ENCODE measurements at regions not wholly inside any gene's neighbourhood (a gene's known extent, or its start where the extent isn't known, plus 50 kb on each side); places are given as distances from the start of the nearest gene placed in this dataset.

GRCh38 chr11:23957314-23957713 lies 539.5 kb upstream of the LUZP2 start:
- H3K27ac ChIP-seq: no peak overlapping the region
- DNase-seq (ENCODE audit: low spot score): no peak
- CTCF ChIA-PET: no interaction called here
- TF ChIP-seq, protein P1, sequence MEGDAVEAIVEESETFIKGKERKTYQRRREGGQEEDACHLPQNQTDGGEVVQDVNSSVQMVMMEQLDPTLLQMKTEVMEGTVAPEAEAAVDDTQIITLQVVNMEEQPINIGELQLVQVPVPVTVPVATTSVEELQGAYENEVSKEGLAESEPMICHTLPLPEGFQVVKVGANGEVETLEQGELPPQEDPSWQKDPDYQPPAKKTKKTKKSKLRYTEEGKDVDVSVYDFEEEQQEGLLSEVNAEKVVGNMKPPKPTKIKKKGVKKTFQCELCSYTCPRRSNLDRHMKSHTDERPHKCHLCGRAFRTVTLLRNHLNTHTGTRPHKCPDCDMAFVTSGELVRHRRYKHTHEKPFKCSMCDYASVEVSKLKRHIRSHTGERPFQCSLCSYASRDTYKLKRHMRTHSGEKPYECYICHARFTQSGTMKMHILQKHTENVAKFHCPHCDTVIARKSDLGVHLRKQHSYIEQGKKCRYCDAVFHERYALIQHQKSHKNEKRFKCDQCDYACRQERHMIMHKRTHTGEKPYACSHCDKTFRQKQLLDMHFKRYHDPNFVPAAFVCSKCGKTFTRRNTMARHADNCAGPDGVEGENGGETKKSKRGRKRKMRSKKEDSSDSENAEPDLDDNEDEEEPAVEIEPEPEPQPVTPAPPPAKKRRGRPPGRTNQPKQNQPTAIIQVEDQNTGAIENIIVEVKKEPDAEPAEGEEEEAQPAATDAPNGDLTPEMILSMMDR (conservative IDR thresholded peaks at IDR 0.05; ENCODE audit: low read depth): no peak
- POLR2A ChIA-PET (ENCODE audit: low non-redundant PET): no interaction called here

DNA sequence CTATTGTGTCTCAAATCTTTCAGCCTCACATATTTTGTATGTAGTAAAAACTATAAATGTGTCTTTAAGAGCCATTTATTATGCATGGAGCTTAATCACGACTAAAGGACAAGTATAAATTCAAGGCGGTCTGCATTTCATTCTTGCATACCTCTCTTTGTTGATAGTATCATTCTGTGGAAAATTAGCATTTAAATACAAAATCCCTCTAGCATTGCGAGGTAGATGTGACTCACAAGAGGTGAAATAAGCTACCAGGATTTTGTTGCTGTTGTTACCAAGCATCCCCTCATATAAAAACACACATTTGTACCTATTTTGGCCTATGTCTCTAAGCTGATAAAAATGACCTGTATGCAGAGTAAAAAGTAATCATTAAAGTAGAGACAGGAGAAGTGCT lies 537.4 kb upstream of the LUZP2 start:
- DNase-seq (ENCODE audit: low spot score): no peak
- CTCF ChIA-PET: no interaction called here
- TF ChIP-seq, protein P1 (conservative IDR thresholded peaks at IDR 0.05; ENCODE audit: low read depth): no peak
- POLR2A ChIA-PET (ENCODE audit: low non-redundant PET): no interaction called here
- no peak overlapping the region for H3K27ac ChIP-seq

DNA sequence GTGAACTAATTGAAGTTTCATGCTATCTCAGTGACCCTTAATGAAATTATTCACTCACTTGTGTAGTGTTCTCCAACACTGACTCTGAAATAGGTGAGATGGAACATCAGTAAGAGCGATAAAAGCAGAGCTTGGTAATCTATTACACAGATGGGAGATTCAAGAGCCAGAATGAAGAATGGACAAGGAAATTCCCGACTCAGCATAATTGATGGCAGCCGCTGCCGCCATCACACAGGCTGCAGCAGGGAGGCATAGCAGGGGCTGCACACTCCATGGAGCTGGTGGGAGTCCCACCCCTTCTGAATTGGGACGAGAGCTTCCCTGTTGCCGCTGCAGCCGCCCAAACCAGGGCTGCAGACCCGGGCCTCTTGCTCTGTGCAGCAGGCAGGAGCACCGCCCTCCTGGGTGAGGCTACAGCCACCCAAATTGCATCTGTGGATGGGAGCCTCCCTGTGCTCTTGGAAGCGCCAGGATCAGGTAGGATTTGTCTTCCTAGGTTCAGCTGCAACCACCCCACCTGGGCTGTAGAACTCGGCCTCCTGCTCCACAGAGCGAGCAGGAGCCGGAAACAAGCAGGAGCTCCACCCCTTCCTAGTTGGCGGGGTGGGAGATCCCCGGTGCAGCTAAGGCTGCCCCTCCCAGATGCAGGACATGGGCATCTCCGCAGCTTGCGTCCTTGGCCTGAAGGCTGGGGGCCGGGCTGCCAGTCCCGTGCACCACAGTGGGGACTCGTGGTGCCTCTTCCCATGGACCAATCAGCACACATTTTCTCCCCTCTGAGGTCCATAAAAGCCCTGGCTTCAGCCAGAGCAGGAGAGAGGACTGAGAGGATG lies 535.1 kb upstream of the LUZP2 start:
- POLR2A ChIA-PET (ENCODE audit: low non-redundant PET): no interaction called here
- CTCF ChIA-PET: no interaction called here
- DNase-seq (ENCODE audit: low spot score): no peak
- no peak overlapping the region for H3K27ac ChIP-seq
- TF ChIP-seq, protein P1 (conservative IDR thresholded peaks at IDR 0.05; ENCODE audit: low read depth): no peak

DNA sequence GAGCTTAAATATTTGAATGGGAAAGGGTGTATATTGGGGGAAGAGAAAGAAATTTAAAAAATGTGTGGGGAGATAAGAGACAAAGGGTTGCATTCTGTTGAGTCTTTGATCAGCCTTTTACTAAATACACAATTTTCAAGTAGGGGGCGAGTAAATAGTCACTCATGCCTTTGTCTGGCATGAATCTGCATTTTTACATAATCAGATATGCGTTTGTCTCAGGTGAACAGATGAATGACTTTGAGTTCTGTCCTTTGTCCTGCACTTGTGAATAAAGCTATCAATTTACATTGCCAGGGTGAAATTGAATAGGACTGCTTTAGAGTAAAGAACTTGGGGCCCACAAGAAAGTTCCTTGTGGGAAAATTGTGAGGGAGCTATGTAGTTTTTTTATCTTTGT lies 523.6 kb upstream of the LUZP2 start:
- POLR2A ChIA-PET (ENCODE audit: low non-redundant PET): no interaction called here
- TF ChIP-seq, protein P1 (conservative IDR thresholded peaks at IDR 0.05; ENCODE audit: low read depth): no peak
- no peak overlapping the region for H3K27ac ChIP-seq
- CTCF ChIA-PET: interaction anchor here (0.7 kb wide), 1 partner anchor 1904 kb away, joined by 3 read pairs; no protein-coding TSS in a partner anchor
- no peak for DNase-seq (ENCODE audit: low spot score)

DNA sequence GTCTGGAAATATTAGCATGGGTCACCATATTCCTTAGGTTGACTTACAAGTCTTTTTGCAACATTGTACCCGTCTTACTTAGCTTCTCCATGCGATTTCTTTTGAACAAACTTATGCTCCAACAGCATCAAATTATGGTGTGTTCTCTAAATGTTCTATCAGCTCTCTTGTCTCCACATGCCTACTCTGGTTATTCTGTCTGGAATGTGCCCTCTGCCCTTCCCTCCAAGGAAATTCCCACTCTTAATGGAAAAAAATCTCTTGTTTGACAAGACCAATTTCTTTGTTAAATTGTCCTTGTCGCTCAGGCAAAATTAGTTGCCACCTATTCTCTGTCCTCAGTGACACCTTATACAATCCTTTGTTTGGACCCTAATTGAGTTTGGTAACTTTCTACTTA lies 522.8 kb upstream of the LUZP2 start:
- ChIA-PET POLR2A (ENCODE audit: low non-redundant PET) (no interaction called here), CTCF (no interaction called here)
- TF ChIP-seq, protein P1 (conservative IDR thresholded peaks at IDR 0.05; ENCODE audit: low read depth): no peak
- no peak for DNase-seq (ENCODE audit: low spot score)
- no peak overlapping the region for H3K27ac ChIP-seq

DNA sequence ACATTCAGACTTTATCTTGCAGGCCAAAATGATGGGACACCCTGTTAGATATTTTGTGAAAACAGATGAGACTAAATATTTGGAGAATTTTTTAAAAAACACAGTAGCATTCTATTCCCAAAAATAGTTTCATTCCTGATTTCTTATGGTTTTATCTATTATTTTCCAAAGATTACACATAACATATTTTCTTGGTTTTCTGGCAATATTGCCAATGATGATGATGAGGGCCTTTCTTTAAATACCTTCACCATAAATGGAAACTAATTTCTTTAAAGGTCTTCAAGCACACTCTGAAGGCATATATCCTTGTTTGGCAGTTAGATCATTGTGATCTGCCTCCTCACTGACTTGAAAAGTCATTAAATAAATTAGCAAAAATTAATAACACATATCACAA lies 522.3 kb upstream of the LUZP2 start:
- ChIA-PET CTCF (no interaction called here), POLR2A (ENCODE audit: low non-redundant PET) (no interaction called here)
- TF ChIP-seq, protein P1 (conservative IDR thresholded peaks at IDR 0.05; ENCODE audit: low read depth): no peak
- no peak overlapping the region for H3K27ac ChIP-seq
- no peak for DNase-seq (ENCODE audit: low spot score)

Data from RWPE1 (cell line).